22Rv1 (cell line): ENCODE measurements at regions not wholly inside any gene's neighbourhood (a gene's known extent, or its start where the extent isn't known, plus 50 kb on each side); places are given as distances from the start of the nearest gene placed in this dataset.

ENCODE experiments used
- H3K27ac ChIP-seq: fragments of 450-650 bp; 2 replicates; pipeline ENCODE4 v1.5.1; 2017
- ZFX ChIP-seq: fragments of 450-650 bp; IDR thresholded peaks from 2 replicates; pipeline ENCODE4 v1.6.1; 2017; ENCODE audit warnings: antibody characterized with exemption, borderline replicate concordance
- TF ChIP-seq, protein P1 (sequence below): fragments of 450-650 bp; IDR thresholded peaks from 2 replicates; pipeline ENCODE4 v1.5.1; 2017; ENCODE audit warnings: mild to moderate bottlenecking

GRCh38 chr6:43852350-43852864, 82.4 kb downstream of the VEGFA start:
- no peak overlapping the region for H3K27ac ChIP-seq
- TF ChIP-seq, protein P1, sequence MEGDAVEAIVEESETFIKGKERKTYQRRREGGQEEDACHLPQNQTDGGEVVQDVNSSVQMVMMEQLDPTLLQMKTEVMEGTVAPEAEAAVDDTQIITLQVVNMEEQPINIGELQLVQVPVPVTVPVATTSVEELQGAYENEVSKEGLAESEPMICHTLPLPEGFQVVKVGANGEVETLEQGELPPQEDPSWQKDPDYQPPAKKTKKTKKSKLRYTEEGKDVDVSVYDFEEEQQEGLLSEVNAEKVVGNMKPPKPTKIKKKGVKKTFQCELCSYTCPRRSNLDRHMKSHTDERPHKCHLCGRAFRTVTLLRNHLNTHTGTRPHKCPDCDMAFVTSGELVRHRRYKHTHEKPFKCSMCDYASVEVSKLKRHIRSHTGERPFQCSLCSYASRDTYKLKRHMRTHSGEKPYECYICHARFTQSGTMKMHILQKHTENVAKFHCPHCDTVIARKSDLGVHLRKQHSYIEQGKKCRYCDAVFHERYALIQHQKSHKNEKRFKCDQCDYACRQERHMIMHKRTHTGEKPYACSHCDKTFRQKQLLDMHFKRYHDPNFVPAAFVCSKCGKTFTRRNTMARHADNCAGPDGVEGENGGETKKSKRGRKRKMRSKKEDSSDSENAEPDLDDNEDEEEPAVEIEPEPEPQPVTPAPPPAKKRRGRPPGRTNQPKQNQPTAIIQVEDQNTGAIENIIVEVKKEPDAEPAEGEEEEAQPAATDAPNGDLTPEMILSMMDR: no peak
- no peak for TF ChIP-seq ZFX

DNA sequence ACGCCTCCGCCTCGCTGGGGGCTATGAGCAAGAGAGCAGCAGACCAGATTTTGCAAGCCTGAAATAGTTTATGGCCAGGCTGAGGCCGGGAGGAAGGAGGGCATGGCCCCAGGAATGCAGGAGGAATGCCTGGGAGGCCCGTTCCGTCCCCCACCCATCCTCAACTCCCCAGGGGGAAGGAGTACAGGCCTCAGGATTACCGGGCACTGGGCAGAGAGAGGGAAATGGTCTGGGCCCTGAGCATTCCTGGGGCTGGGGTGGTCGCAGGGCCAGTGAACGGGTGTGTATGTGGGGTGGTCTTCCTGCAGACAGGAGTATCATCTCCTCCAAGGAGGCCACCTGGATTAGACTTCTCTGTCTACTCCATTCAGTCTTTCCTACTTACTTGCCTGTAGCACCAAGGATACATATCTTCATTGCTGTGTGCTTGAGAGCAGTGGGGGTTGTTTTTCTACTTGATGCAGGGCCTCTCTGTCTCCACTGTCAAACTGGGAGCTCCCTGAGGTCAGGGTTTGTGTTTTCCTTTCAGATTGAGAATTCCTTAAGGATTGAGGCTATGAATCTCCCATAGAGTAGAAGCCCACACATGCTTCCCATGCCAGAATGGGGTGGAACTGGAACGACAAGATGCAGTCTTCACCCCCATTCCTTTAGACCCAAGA, 81.3 kb downstream of the VEGFA start:
- H3K27ac ChIP-seq: no peak overlapping the region
- TF ChIP-seq ZFX: no peak

DNA sequence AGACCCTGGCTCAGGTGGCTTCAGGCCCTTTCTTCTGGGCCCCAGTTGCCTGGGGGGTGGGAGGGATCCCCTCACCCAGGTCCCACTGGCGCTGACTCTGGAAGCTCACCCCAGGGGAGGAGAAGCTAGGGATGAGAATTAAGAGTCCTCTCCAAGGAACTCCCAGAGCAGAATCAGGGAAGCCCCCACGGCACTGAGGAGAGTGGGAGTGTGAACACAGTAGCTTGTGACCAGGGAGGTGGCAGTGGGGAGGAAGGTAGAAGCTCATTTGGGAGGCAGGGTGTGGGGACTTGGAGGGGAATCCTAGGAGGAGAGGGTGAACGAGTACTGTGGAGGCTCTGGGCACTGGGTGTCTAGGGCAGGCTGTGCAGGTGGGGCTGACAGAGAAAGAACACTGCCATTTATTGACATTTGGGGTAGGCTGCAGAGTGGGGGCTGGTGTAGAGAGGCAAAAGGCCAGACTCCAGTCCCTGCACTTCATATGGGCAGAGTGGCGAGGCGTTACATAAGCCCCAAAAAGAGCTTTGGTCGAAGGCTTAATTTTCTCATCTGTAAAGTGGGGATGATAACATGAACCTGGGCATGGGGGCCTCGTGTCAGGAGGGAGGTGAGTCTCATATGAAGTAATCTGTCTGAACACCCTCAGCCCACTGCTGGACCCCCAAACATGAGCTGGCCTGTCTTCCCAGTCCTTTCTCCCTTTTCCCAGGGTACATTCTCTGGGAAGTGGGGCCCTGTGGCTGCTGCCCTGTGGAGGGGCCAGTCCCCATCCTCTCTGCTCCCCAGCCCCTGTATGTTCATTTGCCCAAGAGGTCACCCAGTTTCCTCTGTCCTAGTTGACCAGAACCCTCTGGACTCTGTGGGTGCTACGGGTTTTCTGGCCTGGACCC, 80.5 kb downstream of the VEGFA start:
- no peak overlapping the region for H3K27ac ChIP-seq
- no peak for TF ChIP-seq ZFX
- TF ChIP-seq, protein P1: no peak

GRCh38 chr6:43849844-43850243, 79.8 kb downstream of the VEGFA start:
- no peak for TF ChIP-seq ZFX
- TF ChIP-seq, protein P1: no peak

GRCh38 chr6:43848671-43849391, 78.8 kb downstream of the VEGFA start:
- no peak overlapping the region for H3K27ac ChIP-seq
- TF ChIP-seq, protein P1: no peak
- TF ChIP-seq ZFX: no peak

More at GRCh38 chr6:43849844-43850243, 79.8 kb downstream of the VEGFA start:
- no peak overlapping the region for H3K27ac ChIP-seq

DNA sequence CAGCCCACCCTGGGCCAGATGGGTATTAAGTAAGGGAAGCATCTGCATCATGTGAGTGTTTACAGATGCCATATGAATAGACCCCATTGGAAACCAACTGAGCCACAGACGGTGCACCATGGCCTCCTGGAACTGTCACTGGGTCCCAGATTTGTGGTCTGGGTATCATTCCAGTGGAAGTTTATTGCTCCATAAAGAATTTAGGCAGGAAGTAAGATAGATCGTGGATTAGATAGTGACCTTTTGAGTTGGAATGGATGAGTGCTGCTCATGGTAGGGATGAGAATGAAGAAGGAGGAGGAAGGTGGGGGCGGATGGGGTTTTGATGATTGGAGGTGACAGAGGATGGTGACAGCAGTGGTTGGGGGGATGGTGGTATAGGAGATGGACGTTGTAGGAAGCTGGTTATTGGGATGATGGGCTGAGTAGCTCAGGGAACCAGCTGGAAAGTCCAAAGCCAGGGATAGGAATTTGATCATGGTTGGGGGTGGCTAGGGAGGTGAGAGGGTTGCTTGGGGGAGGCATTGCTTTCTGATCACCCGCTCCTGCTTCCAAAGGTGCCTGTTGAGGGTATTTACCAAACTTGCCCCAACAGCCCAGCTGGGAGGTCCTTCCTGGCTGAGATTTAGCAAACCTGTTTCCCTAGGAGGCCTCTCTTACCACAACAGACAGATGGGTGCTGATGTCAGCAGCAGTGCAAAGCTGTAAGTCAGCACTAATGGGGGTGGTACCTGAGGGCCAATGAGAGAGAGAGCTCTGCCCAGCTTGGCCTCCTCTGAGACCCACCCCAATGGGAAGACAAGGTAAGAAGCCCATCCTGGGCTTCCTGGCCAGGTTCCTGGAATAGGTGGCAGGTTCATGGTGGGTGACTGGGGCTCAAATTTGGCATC, 78.0 kb downstream of the VEGFA start:
- TF ChIP-seq, protein P1: no peak
- TF ChIP-seq ZFX: no peak
- no peak overlapping the region for H3K27ac ChIP-seq

DNA sequence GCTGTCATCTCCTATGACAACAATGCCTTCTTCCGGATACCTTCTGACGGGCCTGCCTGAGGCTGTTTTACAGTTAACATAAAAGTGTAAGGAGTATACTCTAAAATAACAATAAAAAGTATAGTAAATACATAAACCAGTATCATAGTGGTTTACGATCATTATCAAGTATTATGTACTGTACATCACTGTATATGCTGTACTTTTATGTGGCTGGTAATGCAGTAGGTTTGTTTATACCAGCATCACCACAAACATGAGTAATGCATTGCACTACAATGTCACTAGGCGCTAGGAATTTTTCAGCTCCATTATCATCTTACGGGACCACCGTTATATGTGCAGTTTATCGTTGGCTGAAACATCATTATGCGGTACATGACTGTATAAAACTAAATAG, 76.5 kb downstream of the VEGFA start:
- H3K27ac ChIP-seq: no peak overlapping the region
- TF ChIP-seq, protein P1: no peak
- no peak for TF ChIP-seq ZFX
